ENCODE measurements at regions not wholly inside any gene's neighbourhood (a gene's known extent, or its start where the extent isn't known, plus 50 kb on each side); places are given as distances from the start of the nearest gene placed in this dataset.
"Not testable (repeated sequence)": the region's sequence is repeated elsewhere in the genome, so short reads cannot be mapped to it uniquely, and the experiment has no call there.

GRCh38 chr16:22572331-22573224, 61.9 kb downstream of the NPIPB5 start:
- DNase-seq (ENCODE audit: low spot score) = not testable (repeated sequence)

DNA sequence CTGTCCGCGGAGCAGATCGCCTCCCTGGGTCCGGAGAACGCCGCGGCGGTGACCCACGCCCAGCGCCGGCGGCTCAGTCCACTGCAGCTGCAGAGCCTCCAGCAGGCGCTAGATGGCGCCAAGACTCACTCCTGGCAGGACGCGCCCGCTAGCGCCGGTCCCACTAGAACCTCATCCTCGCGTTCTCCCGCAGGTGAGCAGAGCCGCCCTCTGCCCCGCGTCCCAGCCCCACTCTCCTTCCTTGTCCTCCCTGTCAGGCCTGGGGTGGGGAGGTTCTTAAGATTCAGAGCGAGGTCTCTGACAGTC, 62.5 kb downstream of the NPIPB5 start:
- not testable (repeated sequence) for DNase-seq (ENCODE audit: low spot score)

- DNase-seq (ENCODE audit: low spot score) = not testable (repeated sequence)
Observed at GRCh38 chr16:22576506-22576905, 65.8 kb downstream of the NPIPB5 start.

DNA sequence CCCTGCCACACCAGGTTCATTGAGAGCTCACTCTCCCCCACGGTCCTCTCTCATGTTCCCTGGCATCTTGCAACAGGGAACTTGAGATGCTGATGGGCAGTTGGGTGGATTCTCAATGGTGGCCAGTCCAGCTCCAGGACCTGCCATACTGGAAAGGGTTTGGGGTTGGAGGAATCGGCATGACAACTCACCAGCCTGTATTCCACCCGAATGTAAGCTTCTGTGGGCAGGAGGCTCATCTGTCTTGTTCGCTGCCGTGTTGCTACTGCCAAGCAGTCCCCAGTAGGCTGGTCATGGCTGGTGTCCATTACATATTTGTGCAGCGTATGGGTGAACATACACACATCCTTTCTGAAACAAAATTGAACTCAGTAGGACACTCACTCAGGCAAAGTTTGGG, 72.5 kb downstream of the NPIPB5 start:
- DNase-seq (ENCODE audit: low spot score) = not testable (repeated sequence)

DNA sequence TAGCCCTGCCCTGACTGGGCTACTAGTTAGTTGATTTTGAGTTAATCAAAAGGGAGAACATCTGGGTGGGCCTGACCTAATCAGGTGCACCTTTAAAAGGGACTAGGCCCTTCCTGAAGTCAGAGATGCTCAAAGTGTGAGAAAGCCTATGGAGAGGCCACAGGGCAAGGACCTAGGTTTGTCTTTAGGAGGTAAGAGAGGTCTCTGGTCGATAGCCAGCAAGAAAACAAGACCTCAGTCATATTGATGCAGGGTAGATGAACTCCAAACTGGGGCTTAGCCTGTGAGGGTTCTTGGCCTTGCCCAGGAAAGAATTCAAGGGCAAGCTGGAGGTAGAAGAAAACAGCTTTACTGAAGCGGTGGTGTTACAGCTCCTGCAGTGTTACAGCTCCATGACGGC, 73.8 kb downstream of the NPIPB5 start:
- DNase-seq (ENCODE audit: low spot score) = not testable (repeated sequence)

DNA sequence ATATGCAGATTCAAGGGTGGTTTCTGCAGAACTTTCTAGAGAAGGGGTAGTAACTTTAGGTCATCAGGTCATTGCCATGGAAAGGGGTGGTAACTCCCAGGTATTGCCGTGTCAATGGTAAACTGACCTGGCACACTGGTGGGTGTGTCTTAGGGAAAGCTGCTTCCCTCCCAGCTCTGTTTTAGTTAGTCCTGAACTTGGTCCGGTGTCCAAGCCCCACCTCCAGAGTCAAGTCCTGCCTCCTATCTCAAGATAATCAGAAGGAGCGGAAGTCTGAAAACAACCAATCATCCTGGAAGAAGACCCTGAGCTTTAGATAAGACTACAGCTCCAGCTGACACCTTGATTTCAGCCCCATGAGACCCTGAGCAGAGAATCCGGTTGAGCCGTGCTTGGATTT, 74.2 kb downstream of the NPIPB5 start:
- not testable (repeated sequence) for DNase-seq (ENCODE audit: low spot score)

DNA sequence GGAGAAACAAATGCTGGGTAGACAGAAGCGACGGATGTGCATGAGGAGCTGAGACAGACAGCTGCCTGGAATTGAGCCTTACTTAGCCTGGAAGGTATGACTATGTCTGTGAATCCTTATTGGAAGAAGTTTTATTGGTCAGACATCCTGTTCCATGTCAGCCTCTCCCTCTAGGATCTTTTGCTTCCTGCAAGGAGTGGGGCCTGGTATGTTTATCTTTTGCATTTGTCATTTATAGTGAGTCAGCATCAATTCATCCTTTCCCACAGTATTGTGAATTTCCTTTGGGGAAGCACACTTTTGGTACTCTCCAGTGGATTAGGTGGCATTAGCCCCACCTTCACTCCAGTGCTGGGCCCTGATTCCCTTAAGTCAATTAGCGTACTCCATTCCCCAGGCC, 74.7 kb downstream of the NPIPB5 start:
- not testable (repeated sequence) for DNase-seq (ENCODE audit: low spot score)

DNA sequence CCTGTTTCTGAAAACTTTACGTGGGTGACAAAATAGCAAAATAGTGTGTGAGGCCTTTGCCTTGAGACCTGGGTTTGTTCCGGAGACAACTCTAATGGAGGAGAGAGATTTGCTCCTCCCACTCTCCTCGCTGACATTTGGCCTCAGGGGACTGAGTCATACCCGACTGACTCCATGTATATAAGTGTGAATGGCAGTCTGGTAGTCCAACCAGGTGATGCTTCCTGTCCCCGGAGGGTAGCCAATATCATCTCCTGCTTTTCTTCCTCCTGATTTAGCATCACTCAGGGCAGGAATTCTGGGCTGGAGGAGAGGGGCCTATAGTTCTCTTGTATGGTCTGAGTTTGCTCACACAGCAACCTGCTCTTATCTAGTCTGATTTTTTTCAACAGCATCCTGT, 76.0 kb downstream of the NPIPB5 start:
- DNase-seq (ENCODE audit: low spot score) = not testable (repeated sequence)

- DNase-seq (ENCODE audit: low spot score) = not testable (repeated sequence)
Observed at GRCh38 chr16:22589757-22590156, 79.1 kb downstream of the NPIPB5 start.

- DNase-seq (ENCODE audit: low spot score) = not testable (repeated sequence)
Observed at GRCh38 chr16:22596445-22597045, 85.9 kb downstream of the NPIPB5 start.

DNA sequence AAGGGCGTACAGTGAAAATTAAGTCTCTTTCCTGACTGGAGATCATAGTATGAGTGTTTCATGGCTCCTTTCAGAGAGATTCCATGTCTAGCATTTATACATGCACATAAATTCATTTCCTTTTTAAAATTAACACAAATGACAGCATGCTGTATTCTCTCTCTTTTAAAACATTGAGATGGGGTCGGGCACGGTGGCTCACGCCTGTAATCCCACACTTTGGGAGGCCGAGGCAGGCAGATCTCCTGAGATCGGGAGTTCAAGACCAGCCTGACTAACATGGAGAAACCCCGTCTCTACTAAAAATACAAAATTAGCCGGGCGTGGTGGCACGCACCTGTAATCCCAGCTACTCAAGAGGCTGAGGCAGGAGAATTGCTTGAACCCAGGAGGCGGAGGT, 93.1 kb downstream of the NPIPB5 start:
- not testable (repeated sequence) for DNase-seq (ENCODE audit: low spot score)

DNA sequence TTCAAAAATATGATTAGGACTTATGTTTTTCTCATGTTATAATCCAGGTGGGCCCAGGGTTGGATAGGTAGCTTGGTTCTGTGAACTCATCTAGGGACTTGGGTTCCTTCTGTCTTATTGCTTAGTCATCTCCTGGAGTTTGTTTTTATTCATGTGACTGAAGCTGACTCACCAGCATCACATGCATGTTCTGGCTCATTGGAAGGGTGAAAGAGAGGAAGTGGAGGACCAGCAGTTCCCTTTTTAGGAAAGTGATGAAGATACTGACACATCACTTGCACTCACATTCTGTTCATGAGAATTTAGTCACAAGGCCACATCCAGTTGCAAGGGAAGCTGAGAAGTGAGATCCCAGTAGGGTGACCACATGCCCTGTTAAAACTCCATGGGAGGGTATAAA, 95.9 kb downstream of the NPIPB5 start:
- DNase-seq (ENCODE audit: low spot score) = not testable (repeated sequence)

- not testable (repeated sequence) for DNase-seq (ENCODE audit: low spot score)
Observed at GRCh38 chr16:22609798-22610197, 99.1 kb downstream of the NPIPB5 start.

GRCh38 chr16:22611128-22611527, 100.4 kb downstream of the NPIPB5 start:
- not testable (repeated sequence) for DNase-seq (ENCODE audit: low spot score)

- no peak for DNase-seq (ENCODE audit: low spot score)
Observed at GRCh38 chr16:22614271-22614947, 103.7 kb downstream of the NPIPB5 start.

DNA sequence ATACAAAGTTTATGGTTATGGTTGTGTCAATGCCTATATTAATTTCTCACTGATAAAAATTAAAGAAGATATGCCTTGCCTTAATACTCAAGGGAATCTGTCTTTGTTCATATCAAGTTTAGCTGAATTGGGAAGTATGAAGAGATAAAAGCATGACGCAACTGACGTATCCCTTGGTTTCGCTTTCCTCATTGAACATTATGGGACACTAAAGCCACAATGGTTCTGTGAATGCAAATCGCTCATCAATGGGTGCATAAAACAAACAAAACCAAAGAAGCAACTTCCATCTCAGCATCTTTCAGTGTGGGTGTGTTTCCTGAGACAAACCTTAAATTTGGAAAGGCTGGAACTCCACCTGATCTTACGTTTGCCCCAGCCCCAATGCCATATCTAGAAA, 108.2 kb downstream of the NPIPB5 start:
- no peak for DNase-seq (ENCODE audit: low spot score)

- no peak for DNase-seq (ENCODE audit: low spot score)
Observed at GRCh38 chr16:22621586-22622155, 111.0 kb downstream of the NPIPB5 start.

- DNase-seq (ENCODE audit: low spot score) = no peak
Observed at GRCh38 chr16:22622703-22623102, 112.0 kb downstream of the NPIPB5 start.

DNA sequence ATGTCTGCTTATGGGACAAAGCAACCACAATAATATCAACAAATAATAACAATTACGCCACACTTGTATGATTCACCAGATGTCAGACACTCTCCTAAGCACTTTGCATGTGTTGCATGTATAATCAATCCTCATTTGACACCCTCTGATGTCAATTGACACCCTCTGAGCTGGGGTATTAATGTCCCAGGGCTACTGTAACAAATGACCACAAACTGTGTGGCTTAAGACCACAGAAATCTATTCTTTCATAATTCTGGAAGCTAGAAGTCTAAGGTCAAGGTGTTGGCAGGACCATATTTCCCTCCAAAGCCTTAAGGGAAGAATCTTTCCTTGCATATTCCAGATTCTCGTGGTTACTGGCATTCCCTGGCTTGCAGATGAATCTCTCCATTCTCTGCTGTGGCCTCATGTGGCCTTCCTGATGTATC, 112.7 kb downstream of the NPIPB5 start:
- no peak for DNase-seq (ENCODE audit: low spot score)

DNA sequence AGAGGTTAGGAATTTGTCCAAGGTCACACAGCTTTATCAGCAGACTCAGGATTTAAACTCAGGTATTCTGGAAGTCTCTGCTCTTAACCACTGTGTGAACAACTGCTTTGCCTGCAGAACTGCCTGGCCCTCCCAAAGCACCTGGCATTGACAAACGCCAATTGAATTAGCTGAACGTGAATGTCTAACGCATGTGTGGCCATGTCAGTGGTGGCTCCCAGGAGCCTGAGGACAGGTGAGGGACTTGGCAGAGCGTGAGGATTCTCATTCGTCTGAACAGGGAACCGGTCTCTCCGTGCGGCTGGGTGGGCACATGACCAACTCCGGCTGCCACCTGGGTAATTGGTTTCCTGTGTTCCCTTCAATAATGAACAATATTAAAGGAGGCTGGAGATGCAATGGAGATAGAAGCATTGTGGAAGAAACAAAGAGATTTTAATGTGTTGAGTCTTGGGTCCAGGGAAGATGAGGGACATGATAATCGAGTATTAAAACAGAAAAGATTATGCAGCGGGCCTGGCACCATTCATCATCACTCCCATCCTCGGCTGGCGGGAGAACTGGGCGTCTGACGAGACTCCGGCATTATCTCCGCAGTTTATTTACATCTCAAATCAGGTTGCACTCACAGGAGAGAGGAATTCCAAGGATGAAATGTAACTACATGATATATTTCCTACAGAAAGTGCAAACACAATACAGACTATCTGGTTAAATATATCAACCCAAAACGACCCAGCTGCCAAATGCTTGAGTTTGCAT, 113.5 kb downstream of the NPIPB5 start:
- no peak for DNase-seq (ENCODE audit: low spot score)

GRCh38 chr16:22624800-22625533, 114.3 kb downstream of the NPIPB5 start:
- DNase-seq (ENCODE audit: low spot score) = no peak
